Muscle layer of colon (tissue), 2 donors: ENCODE measurements at regions not wholly inside any gene's neighbourhood (a gene's known extent, or its start where the extent isn't known, plus 50 kb on each side); places are given as distances from the start of the nearest gene placed in this dataset.

Experiments
- H3K27ac ChIP-seq: one replicate; pipeline ENCODE4 v1.7.0; 2013; ENCODE audit warnings: low read depth, mild to moderate bottlenecking, low read length, moderate library complexity
- H3K27me3 ChIP-seq, 2 donors: one replicate each; pipeline ENCODE4 v1.7.0; 2013; ENCODE audit warnings: low read length in 2 of 2, mild to moderate bottlenecking in 2 of 2; ENCODE audit not compliant: insufficient read depth in 2 of 2, control insufficient read depth in 1 of 2
- H3K36me3 ChIP-seq: one replicate; pipeline ENCODE4 v1.7.0; 2013; ENCODE audit warnings: mild to moderate bottlenecking, low read length; ENCODE audit not compliant: insufficient read depth
- H3K4me1 ChIP-seq: one replicate; pipeline ENCODE4 v1.7.0; 2013; ENCODE audit warnings: mild to moderate bottlenecking, low read length; ENCODE audit not compliant: insufficient read depth
- H3K4me3 ChIP-seq, 2 donors: one replicate each; pipeline ENCODE4 v1.7.0; 2013; ENCODE audit warnings: low read length in 2 of 2, low read depth in 1 of 2, mild to moderate bottlenecking in 1 of 2, moderate library complexity in 1 of 2
- H3K9ac ChIP-seq: one replicate; pipeline ENCODE4 v1.7.0; 2013; ENCODE audit warnings: low read length
- H3K9me3 ChIP-seq: one replicate; pipeline ENCODE4 v1.7.0; 2013; ENCODE audit warnings: mild to moderate bottlenecking, low read length
- donor health status: abdominal sarcoma.
- donor health status: Adenocarcinoma of cecum.

DNA sequence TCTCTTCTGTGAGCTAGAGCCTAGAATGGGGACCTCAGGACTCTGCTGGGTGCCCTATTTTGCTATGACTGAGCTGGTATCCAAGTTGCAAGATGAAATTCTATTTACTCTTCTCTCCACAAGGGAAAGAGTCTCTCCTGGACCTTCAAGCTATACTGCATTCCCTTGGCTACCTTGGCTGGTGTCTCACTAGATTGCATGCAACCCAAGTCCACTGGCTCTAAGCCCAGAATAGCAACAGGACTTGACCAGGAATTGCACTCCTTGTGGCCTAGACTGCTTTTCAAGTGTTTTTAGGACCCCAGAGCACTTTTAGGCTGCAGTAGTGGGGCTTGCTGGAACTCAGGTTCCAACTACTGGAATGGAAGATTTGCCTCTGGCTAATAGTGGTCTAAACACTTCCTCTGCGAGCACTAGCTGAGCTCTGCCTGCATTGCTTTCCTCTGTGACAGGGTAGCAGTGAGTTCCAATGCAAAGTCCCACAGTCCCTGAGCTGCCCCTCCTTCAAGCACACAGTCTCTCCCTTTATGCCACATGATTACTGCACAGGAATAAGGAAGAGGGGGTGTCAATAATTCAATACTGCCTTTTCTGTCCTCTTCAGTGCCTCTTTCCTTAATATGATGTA is 1009.1 kb upstream of the FLRT2 start:
- Histone ChIP-seq H3K9me3 (no peaks in the 10 kb centered on the region), H3K36me3 (no peaks in the 10 kb centered on the region), H3K4me3 (no peak overlapping the region), H3K27ac (no peak overlapping the region), H3K4me1 (no peaks in the 10 kb centered on the region), H3K9ac (no peak overlapping the region), H3K27me3 (no peaks in the 10 kb centered on the region)

DNA sequence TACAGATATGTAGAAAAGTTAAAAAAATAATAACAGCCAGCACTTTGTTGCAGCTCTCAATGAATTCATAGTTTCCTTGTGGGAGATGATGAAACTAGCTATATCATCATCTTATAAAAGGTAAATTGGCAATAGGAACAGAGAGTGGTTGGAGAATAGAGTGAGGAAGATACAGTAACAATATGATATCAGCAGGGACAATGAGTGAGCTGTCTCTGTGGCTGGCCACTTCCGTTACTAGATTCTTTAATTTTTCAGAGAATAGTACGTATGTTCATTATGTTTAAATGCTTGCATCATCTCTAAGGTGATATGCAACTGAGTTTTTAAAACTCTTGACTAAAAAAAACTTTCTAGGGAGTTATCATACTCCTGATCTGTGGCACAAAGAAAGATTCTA is 1006.2 kb upstream of the FLRT2 start:
- no peaks in the 10 kb centered on the region for H3K27me3 ChIP-seq
- no peak overlapping the region for H3K27ac ChIP-seq
- no peaks in the 10 kb centered on the region for H3K36me3 ChIP-seq
- H3K4me3 ChIP-seq, result no peak overlapping the region
- H3K9ac ChIP-seq, result no peak overlapping the region
- no peaks in the 10 kb centered on the region for H3K9me3 ChIP-seq
- H3K4me1 ChIP-seq, result no peaks in the 10 kb centered on the region

DNA sequence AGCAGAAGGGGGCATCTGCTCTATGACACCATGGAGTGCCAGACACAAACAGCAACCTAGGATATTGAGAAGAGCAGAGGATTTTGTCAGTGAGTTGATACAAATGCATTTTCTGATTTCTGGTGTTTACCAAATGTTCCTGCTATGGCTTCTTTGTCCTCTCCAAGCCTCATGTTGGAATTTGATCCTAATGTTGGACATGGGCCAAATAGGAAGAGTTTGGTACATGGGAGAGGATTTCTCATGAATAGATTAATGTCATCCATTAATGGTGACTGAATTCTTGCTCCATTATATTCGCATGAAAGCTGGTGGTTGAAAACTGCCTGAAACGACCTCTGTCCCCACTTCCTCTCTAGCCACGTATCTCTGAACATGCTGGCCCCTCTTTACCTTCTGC is 1002.2 kb upstream of the FLRT2 start:
- Histone ChIP-seq H3K27me3 (no peaks in the 10 kb centered on the region), H3K9me3 (no peaks in the 10 kb centered on the region), H3K27ac (no peak overlapping the region), H3K4me3 (no peak overlapping the region), H3K4me1 (no peaks in the 10 kb centered on the region), H3K36me3 (no peaks in the 10 kb centered on the region), H3K9ac (no peak overlapping the region)

DNA sequence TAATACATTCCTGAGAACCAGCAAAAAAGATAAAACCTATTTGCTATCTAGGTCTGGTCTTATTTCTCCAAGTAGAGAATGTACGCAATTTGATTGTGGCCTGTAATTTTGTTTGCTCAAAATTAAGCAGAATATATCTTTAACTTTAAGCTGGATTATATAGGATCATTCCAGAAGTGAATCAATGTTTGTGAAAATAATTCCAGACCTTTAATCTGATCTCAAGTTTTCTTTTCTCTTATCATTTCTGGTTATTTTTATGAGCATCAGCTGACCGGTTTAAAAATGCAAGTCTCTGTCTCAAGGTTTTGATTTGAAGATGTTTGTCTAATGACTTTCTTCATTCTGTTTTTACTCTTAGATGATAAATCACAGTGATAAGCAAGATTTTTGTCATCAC is 997.9 kb upstream of the FLRT2 start:
- no peaks in the 10 kb centered on the region for H3K36me3 ChIP-seq
- H3K4me1 ChIP-seq, result no peaks in the 10 kb centered on the region
- no peaks in the 10 kb centered on the region for H3K27me3 ChIP-seq
- H3K9me3 ChIP-seq, result no peaks in the 10 kb centered on the region
- H3K4me3 ChIP-seq, result no peak overlapping the region
- no peak overlapping the region for H3K9ac ChIP-seq
- no peak overlapping the region for H3K27ac ChIP-seq

DNA sequence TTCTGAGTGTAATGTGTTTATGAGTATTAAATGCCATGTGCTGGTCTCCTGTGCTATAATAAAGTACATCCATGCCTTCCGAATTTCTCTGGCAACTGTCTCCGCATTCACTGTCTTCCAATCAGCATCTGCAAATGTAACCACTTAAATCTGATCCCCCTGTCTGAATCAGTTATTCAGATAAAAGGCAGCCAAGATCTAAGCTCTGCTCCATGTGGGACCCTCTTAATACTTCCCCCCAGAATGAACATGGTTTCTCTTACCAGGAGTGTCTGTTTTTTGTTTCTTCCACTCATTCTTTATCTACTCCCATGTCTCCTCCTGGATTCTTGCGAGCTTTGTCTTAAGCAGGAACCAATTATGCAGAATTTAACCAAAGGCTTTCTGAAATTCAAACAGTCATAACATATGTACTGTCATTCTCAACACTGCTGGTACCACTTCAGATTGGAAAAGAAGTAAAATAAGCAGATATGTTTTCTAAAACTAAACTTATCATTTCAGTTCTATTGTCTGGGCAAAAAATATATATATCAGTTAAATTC is 996.7 kb upstream of the FLRT2 start:
- Histone ChIP-seq H3K27ac (no peak overlapping the region), H3K4me1 (no peaks in the 10 kb centered on the region), H3K9me3 (no peaks in the 10 kb centered on the region), H3K27me3 (no peaks in the 10 kb centered on the region), H3K36me3 (no peaks in the 10 kb centered on the region), H3K9ac (no peak overlapping the region), H3K4me3 (no peak overlapping the region)

DNA sequence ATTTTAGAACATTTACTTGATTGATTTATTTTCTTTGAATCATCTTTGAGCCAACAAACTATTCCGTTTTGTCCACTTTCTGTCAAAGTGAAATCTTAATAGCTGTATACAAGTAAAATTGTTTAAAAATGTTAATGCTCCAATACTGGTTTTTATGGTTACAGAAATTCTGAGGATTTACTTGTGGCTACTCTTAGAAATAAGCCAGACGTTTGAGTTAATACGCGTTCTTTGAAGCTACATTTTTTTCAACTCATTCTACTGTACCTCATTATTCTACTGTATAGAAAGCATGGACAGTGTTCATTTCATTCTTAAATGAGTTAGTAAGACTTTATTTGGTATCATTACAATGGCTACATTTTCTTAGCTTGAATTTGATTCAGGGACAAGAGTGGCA is 996.2 kb upstream of the FLRT2 start:
- Histone ChIP-seq H3K36me3 (no peaks in the 10 kb centered on the region), H3K9me3 (no peaks in the 10 kb centered on the region), H3K4me3 (no peak overlapping the region)

DNA sequence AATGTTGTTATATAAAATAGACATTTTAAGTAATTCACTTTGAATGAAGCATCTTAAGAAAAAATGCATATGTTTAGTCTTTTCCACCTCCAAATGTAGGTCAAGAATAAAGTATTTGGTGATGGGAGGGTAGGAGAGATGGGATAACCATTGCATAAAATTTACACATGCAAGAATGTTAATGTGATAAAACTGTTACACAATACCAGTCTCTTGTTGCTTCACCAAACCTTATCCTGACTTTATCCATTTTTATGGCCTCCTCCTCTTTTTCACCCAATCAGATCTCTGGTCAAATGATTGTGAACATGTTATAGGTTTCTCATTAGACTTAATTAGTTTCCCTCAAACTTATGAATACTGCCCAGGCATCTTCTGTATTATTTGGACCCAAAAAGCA is 994.5 kb upstream of the FLRT2 start:
- Histone ChIP-seq H3K27me3 (no peaks in the 10 kb centered on the region), H3K36me3 (no peaks in the 10 kb centered on the region), H3K9me3 (no peaks in the 10 kb centered on the region), H3K27ac (no peak overlapping the region), H3K4me1 (no peaks in the 10 kb centered on the region), H3K9ac (no peak overlapping the region), H3K4me3 (no peak overlapping the region)

More for the DNA sequence above, 996.2 kb upstream of the FLRT2 start:
- Histone ChIP-seq H3K9ac (no peak overlapping the region), H3K27me3 (no peaks in the 10 kb centered on the region), H3K27ac (no peak overlapping the region), H3K4me1 (no peaks in the 10 kb centered on the region)

DNA sequence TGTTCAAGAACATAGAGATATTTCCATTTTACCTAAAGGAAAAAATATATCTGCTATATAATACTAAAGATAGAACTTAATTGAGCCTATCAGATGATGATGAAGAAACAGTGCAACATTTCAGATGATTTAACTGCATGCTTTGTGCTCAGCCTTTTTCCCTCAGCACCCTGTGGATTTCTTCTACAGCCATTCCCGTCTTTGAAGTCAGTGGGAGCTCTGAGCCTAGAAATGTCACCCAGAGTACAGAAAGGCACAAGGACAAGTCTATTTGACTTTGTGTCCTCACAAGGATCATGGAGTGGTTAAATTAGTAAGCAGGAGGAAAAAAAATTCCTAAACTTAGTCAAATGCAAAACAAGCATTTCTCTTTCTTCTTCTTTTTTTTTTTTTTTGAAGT is 994.0 kb upstream of the FLRT2 start:
- Histone ChIP-seq H3K9ac (no peak overlapping the region), H3K27ac (no peak overlapping the region), H3K36me3 (no peaks in the 10 kb centered on the region), H3K4me3 (no peak overlapping the region), H3K4me1 (no peaks in the 10 kb centered on the region), H3K27me3 (no peaks in the 10 kb centered on the region), H3K9me3 (no peaks in the 10 kb centered on the region)

DNA sequence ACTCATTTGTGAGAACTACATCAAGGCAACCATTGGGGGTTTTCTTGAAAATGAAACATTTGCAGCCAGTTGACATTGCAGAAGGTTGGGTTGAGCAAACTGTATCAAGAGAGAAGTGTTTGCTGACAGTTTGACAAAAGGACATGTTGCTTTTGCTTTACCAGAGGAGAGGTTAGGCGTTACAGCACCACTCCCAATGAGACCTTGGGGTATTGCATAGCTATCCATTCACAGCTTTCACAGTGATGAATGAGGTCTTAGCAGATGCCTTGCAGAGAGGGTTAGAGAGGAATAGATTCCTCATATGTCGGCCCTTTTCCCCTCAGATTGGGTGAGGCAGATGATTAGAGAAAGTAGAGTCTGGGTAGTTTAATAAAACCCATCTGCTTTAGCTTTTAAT is 988.9 kb upstream of the FLRT2 start:
- no peak overlapping the region for H3K9ac ChIP-seq
- no peak overlapping the region for H3K27ac ChIP-seq
- H3K9me3 ChIP-seq, result no peaks in the 10 kb centered on the region
- no peaks in the 10 kb centered on the region for H3K4me1 ChIP-seq
- H3K36me3 ChIP-seq, result no peaks in the 10 kb centered on the region
- H3K27me3 ChIP-seq, result no peaks in the 10 kb centered on the region
- no peak overlapping the region for H3K4me3 ChIP-seq

DNA sequence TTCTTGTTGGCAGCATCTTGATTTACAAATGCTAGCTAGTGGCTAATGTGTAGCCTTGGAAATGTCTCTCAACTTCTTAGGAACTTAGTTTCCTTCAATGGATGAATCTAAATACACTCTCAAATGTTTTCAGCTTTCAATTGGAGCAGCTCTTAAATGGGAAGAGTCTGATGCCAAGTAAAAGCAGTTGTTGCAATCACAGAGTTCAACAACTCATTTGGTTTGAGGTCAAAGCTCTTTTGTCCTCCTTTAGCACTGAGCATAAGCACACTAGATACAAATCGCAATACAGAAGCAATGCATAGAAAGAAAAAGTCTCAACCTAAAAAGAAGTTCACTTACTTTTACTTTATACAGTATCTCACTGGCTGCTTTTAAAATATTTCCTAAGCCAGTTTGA is 986.1 kb upstream of the FLRT2 start:
- Histone ChIP-seq H3K9ac (no peak overlapping the region), H3K4me3 (no peak overlapping the region), H3K27me3 (no peaks in the 10 kb centered on the region), H3K4me1 (no peaks in the 10 kb centered on the region), H3K27ac (no peak overlapping the region), H3K36me3 (no peaks in the 10 kb centered on the region), H3K9me3 (no peaks in the 10 kb centered on the region)

DNA sequence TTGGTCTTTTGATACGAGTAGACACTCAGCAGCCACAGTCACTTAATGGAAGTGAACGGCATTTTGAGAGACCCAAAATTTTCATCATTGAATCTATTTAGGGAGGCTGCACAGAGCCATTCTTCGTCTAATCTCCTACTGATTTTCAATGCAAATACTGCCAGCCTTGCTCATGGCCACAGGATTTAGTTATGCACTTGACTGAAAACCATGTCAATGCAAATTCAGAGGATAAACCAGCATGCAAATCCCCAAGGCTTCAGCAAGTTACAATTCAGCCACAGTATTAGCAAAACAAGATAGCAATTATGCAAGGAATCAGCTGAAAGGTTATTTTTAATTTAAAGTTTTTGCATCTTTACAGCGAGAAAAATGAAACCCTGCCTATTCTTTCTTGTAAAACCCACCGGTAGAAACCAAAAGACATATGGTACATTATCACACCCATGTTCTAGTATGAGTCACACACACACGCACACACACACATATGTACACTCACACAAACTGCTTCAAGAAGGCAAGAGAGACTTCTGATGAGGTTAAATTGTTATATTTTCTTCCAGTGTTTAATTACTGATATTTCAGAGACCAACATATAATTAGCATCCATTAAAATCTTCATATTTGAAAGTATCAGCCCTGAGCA is 985.3 kb upstream of the FLRT2 start:
- Histone ChIP-seq H3K27ac (no peak overlapping the region), H3K4me1 (no peaks in the 10 kb centered on the region), H3K9ac (no peak overlapping the region), H3K27me3 (no peaks in the 10 kb centered on the region), H3K9me3 (no peaks in the 10 kb centered on the region), H3K4me3 (no peak overlapping the region), H3K36me3 (no peaks in the 10 kb centered on the region)

DNA sequence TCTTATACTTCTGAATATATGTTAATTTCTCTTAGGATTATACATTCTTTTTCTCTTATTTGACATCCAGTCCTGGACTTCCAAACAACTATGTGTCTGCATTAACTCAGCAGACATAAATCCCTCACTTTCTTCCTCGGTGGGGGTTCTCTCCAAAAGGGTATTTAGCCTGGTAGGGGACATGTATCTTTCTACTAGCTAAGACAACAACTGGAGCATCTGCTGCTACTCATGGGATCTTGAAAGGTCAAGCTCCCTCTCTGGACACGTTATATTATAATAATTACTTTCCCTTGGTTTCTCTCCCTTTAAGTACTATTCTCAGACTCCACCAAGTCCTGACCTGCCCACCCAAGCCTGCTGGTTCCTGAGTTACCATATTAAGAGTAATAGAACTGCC is 983.7 kb upstream of the FLRT2 start:
- H3K27ac ChIP-seq, result no peak overlapping the region
- no peaks in the 10 kb centered on the region for H3K27me3 ChIP-seq
- H3K9ac ChIP-seq, result no peak overlapping the region
- H3K4me1 ChIP-seq, result no peaks in the 10 kb centered on the region
- H3K4me3 ChIP-seq, result no peak overlapping the region
- no peaks in the 10 kb centered on the region for H3K36me3 ChIP-seq
- H3K9me3 ChIP-seq, result no peaks in the 10 kb centered on the region
